SK-N-SH treated with all-trans-retinoic acid at 6 μM for 48 hours (cell line): ENCODE measurements at regions not wholly inside any gene's neighbourhood (a gene's known extent, or its start where the extent isn't known, plus 50 kb on each side); places are given as distances from the start of the nearest gene placed in this dataset.
A peak's percentile ranks its signal among the peaks of the same experiment; 100 is the strongest.

Source experiments
- ATAC-seq: fragments of 200-7000 bp; cut with Tn5 transposase; 3 replicates; pipeline ENCODE4 v1.9.1; 2020; ENCODE audit warnings: mild to moderate bottlenecking, moderate library complexity
- ARNTL ChIP-seq: fragments of 450-650 bp; formaldehyde crosslinking; IDR thresholded peaks from 2 replicates; pipeline ENCODE4 v1.5.0; 2020; ENCODE audit warnings: low read depth, mild to moderate bottlenecking, moderate library complexity, borderline replicate concordance
- BACH2 ChIP-seq: fragments of 250-450 bp; sonication (Bioruptor Pico); IDR thresholded peaks from 2 replicates; pipeline ENCODE4 v1.9.0; 2021; ENCODE audit warnings: mild to moderate bottlenecking, borderline replicate concordance
- CSDC2 ChIP-seq: fragments of 250-450 bp; sonication (Bioruptor Pico); IDR thresholded peaks from 2 replicates; pipeline ENCODE4 v1.5.0; 2020; ENCODE audit warnings: mild to moderate bottlenecking, moderate library complexity
- CSRNP3 ChIP-seq: fragments of 250-450 bp; sonication (Bioruptor Pico); IDR thresholded peaks from 2 replicates; pipeline ENCODE4 v1.5.1; 2021; ENCODE audit warnings: mild to moderate bottlenecking, moderate library complexity
- ESRRG ChIP-seq: fragments of 250-450 bp; sonication (Bioruptor Pico); IDR thresholded peaks from 2 replicates; pipeline ENCODE4 v1.6.1; 2021; ENCODE audit warnings: mild to moderate bottlenecking
- ISL1 ChIP-seq: fragments of 250-450 bp; sonication (Bioruptor Pico); IDR thresholded peaks from 2 replicates; pipeline ENCODE4 v2.1.2; 2022; ENCODE audit warnings: mild to moderate bottlenecking, moderate library complexity
- OSR1 ChIP-seq: fragments of 250-450 bp; sonication (Bioruptor Pico); IDR thresholded peaks from 2 replicates; pipeline ENCODE4 v1.8.0; 2022; ENCODE audit warnings: moderate library complexity, mild to moderate bottlenecking, inconsistent platforms
- PATZ1 ChIP-seq: fragments of 250-450 bp; sonication (Bioruptor Pico); IDR thresholded peaks from 2 replicates; pipeline ENCODE4 v1.8.0; 2020; ENCODE audit warnings: mild to moderate bottlenecking, moderate library complexity, borderline replicate concordance
- POU6F1 ChIP-seq: fragments of 250-450 bp; sonication (Bioruptor Pico); IDR thresholded peaks from 2 replicates; pipeline ENCODE4 v1.8.0; 2021; ENCODE audit warnings: low read depth, mild to moderate bottlenecking, moderate library complexity, borderline replicate concordance
- PPARA ChIP-seq: fragments of 250-450 bp; sonication (Bioruptor Pico); IDR thresholded peaks from 2 replicates; pipeline ENCODE4 v1.5.0; 2020; ENCODE audit warnings: mild to moderate bottlenecking, borderline replicate concordance
- RARB ChIP-seq: fragments of 250-450 bp; sonication (Bioruptor Pico); IDR thresholded peaks from 2 replicates; pipeline ENCODE4 v1.8.0; 2021; ENCODE audit warnings: mild to moderate bottlenecking, moderate library complexity
- SNAI2 ChIP-seq: fragments of 250-450 bp; sonication (Bioruptor Pico); IDR thresholded peaks from 2 replicates; pipeline ENCODE4 v1.5.0; 2020; ENCODE audit warnings: mild to moderate bottlenecking, moderate library complexity
- TCF4 ChIP-seq: fragments of 250-450 bp; sonication (Bioruptor Pico); IDR thresholded peaks from 2 replicates; pipeline ENCODE4 v1.8.0; 2021; ENCODE audit warnings: mild to moderate bottlenecking, moderate library complexity, borderline replicate concordance
- TSHZ2 ChIP-seq: fragments of 250-450 bp; sonication (Bioruptor Pico); IDR thresholded peaks from 2 replicates; pipeline ENCODE4 v1.5.0; 2020; ENCODE audit warnings: mild to moderate bottlenecking, moderate library complexity
- ZC3H10 ChIP-seq: fragments of 250-450 bp; sonication (Bioruptor Pico); IDR thresholded peaks from 2 replicates; pipeline ENCODE4 v1.5.1; 2021; ENCODE audit warnings: mild to moderate bottlenecking, moderate library complexity
- ZFP3 ChIP-seq: fragments of 250-450 bp; sonication (Bioruptor Pico); IDR thresholded peaks from 2 replicates; pipeline ENCODE4 v1.5.0; 2020; ENCODE audit warnings: mild to moderate bottlenecking, moderate library complexity
- ZFP30 ChIP-seq: fragments of 450-650 bp; formaldehyde crosslinking; IDR thresholded peaks from 2 replicates; pipeline ENCODE4 v1.5.0; 2022; ENCODE audit warnings: mild to moderate bottlenecking, moderate library complexity
- ZNF565 ChIP-seq: fragments of 450-650 bp; formaldehyde crosslinking; conservative IDR thresholded peaks from 2 replicates; pipeline ENCODE4 v1.5.0; 2020; ENCODE audit warnings: low read depth, mild to moderate bottlenecking, moderate library complexity
- ZNF70 ChIP-seq: fragments of 450-650 bp; formaldehyde crosslinking; IDR thresholded peaks from 2 replicates; pipeline ENCODE4 v1.5.0; 2020; ENCODE audit warnings: mild to moderate bottlenecking, moderate library complexity
- ZNF8 ChIP-seq: fragments of 450-650 bp; formaldehyde crosslinking; IDR thresholded peaks from 2 replicates; pipeline ENCODE4 v1.5.0; 2020; ENCODE audit warnings: mild to moderate bottlenecking, moderate library complexity

- ATAC-seq = no peak
Measured at GRCh38 chr2:100198461-100199230, 56.3 kb upstream of the AFF3 start.

GRCh38 chr2:100197631-100198153 lies 55.3 kb upstream of the AFF3 start:
- TF ChIP-seq ZFP3 (CRISPR knock-in tag) = no peak
- no peak for TF ChIP-seq TCF4
- no peak for TF ChIP-seq PATZ1 (CRISPR knock-in tag)
- TF ChIP-seq ARNTL = no peak
- no peak for TF ChIP-seq RARB
- TF ChIP-seq ESRRG (CRISPR knock-in tag) = no peak
- no peak for TF ChIP-seq ISL1 (CRISPR knock-in tag)
- TF ChIP-seq SNAI2 (CRISPR knock-in tag) = no peak
- TF ChIP-seq ZNF70 (CRISPR knock-in tag) = no peak
- TF ChIP-seq PPARA (CRISPR knock-in tag) = no peak
- no peak for TF ChIP-seq OSR1
- TF ChIP-seq ZNF8 (CRISPR knock-in tag) = no peak
- TF ChIP-seq POU6F1 = no peak
- TF ChIP-seq CSRNP3 (CRISPR knock-in tag) = no peak
- ATAC-seq = peak; percentile 82

More at GRCh38 chr2:100198461-100199230, 56.3 kb upstream of the AFF3 start:
- TF ChIP-seq ZNF70 (CRISPR knock-in tag) = no peak
- no peak for TF ChIP-seq BACH2 (CRISPR knock-in tag)

GRCh38 chr2:100196786-100197494 lies 54.5 kb upstream of the AFF3 start:
- TF ChIP-seq ISL1 (CRISPR knock-in tag) (peak; percentile 40), ZNF8 (CRISPR knock-in tag) (no peak)
- ATAC-seq = peak; percentile 30

- ATAC-seq = no peak
Measured at GRCh38 chr2:100195942-100196341, 53.6 kb upstream of the AFF3 start.

GRCh38 chr2:100194951-100195350 lies 52.6 kb upstream of the AFF3 start:
- no peak for ATAC-seq
- no peak for TF ChIP-seq TSHZ2 (CRISPR knock-in tag)
- TF ChIP-seq ZNF70 (CRISPR knock-in tag) = no peak
- no peak for TF ChIP-seq ISL1 (CRISPR knock-in tag)
- TF ChIP-seq RARB = no peak
- no peak for TF ChIP-seq PPARA (CRISPR knock-in tag)
- TF ChIP-seq ARNTL = no peak
- no peak for TF ChIP-seq ZNF8 (CRISPR knock-in tag)
- TF ChIP-seq ZC3H10 (CRISPR knock-in tag) = no peak
- TF ChIP-seq BACH2 (CRISPR knock-in tag) = no peak
- TF ChIP-seq TCF4 = no peak
- TF ChIP-seq SNAI2 (CRISPR knock-in tag) = no peak
- TF ChIP-seq ZNF565 (CRISPR knock-in tag) = no peak
- no peak for TF ChIP-seq ZFP30 (CRISPR knock-in tag)
- no peak for TF ChIP-seq ZFP3 (CRISPR knock-in tag)

More at GRCh38 chr2:100195942-100196341, 53.6 kb upstream of the AFF3 start:
- TF ChIP-seq ZFP3 (CRISPR knock-in tag) (no peak), RARB (no peak), ZFP30 (CRISPR knock-in tag) (no peak), TCF4 (no peak), CSDC2 (CRISPR knock-in tag) (no peak), CSRNP3 (CRISPR knock-in tag) (no peak)
